GM21529 (cell line): ENCODE measurements at regions not wholly inside any gene's neighbourhood (a gene's known extent, or its start where the extent isn't known, plus 50 kb on each side); places are given as distances from the start of the nearest gene placed in this dataset.
"Not testable (repeated sequence)": the region's sequence is repeated elsewhere in the genome, so short reads cannot be mapped to it uniquely, and the experiment has no call there.

Experiments used
- ATAC-seq: cut with Tn5 transposase; IDR thresholded peaks from one replicate; pipeline ENCODE4 v1.9.1; 2021; ENCODE audit not compliant: unreplicated experiment

DNA sequence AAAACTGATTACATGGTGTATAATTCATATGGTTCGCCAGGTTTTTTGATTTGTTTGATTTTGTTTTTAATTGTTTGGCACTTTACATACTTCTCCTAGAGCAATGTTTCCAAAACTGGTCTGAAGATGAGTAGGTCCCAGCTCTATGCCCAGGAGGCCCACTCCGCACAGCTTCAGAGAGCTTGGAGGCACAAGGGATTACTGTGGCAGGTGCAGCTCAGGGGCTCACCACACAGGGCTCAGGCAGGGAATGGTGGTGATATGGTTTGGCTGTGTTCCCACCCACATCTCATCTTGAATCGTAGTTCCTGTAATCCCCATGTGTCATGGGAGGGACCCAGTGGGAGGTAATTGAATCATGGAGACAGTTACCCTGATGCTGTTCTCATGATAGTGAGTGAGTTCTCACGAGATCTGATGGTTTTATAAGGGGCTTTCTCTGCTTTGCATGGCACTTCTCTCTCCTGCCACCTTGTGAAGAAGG, 296.6 kb downstream of the MED10 start:
- no peak for ATAC-seq

DNA sequence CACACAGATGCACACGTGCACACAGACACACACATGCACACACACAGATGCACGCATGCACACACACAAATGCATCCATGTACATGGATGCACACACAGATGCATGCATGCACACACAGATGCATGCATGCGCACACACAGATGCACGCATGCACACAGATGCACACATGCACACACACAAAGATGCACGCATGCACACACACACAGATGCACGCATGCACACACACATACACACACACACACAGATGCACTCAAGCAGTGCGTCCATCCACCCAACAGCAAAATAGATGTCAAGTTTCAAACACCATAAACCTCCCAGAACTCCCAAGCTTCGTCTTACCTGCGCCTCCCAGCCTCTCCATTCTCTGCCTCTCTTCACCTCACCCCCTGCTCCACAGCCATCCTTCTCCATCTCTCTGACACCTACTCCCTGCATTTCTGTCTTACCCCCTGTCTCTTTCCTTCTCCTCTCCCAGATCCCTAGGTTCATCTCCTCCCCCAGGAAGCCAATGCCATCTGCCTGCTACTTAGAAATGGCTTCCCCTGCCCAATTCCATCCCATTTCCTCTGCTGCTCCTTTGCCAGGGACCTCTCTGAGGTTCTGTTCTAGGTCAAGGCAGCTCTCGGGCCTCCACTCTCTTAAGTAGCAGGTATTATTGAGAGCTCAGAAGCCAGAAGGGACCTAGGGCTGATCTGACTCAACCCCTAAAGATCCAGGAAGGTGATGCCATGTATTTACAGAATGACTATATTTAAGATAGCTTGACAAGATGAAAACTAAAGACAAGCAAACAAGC, 297.2 kb downstream of the MED10 start:
- ATAC-seq: no peak

DNA sequence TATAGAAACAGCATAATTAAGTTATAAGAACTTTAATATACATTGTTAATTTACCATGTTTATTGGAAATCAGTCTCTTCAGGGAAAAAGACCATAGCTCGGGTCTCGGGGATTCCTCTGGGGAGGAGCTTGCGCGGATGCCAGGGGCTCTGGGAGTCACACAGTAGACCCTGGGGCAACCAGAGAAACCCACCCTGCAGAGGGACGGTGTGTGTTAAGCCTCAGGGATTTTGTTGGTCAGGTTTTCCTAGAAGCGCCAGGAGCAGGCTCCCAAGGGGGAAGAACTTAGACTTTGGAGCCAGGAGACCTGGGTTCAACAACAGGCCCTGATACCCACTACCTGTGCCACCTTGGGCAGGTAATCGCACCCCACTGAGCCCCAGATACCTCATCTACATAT, 297.9 kb downstream of the MED10 start:
- no peak for ATAC-seq

DNA sequence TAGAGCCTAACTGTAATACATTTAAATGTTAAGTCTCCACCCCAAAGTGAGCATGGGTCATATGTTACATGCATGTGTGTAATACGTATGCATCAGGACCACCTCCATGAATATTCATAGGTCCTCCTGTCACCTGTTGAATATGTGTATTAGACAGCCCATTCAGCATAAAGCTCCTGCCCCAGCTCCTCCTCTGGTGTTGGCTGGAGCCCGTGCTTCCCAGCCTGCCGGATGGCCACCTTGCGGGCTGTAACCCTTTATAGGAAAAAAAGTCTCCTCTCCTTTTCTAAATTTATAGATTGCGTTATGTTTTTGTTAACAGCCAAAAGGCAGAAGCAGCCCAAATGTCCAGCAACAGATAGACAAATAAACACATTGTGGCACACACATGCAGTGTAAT, 299.5 kb downstream of the MED10 start:
- ATAC-seq: no peak

DNA sequence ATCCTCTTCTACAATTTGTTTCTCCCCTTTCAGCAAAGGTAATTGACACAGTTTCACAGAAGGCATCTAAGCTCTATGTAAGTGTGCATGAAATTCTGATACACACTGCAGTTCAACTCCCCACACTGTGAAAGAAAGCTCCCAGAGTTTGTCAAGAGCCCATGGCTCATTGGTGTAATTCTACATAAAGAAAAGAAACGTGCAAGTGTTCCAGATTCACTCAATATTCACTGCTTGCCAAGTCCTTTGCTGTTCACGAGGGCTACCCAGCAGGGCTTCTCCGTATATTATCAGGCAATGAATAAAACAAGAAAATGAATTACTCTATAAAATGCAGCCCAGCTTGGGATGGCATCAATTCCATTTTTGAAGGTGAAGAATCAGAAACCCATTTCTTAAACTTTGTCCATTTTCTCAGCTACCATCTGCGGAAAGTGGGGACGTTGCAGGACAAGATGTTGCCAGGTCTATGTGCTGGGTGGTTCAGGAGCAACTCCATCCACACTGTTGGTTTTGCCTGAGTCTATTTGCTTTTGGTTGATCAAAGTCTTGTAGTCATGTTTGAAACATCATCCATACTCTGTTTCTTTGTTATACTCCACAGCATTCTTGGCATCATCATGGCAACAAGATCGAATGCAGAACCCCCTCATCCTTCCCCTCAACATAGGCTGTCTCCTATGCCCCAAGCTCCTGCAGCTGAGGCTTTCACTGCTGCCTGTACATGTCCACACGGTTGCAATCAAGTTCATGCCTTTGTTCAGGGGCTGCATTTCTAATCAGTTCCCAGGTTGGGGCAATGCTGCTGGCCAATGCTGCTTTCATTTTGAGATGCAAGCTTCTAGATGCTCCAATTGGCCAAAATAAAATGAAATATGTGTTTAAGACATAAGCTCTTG, 301.8 kb downstream of the MED10 start:
- ATAC-seq: no peak

DNA sequence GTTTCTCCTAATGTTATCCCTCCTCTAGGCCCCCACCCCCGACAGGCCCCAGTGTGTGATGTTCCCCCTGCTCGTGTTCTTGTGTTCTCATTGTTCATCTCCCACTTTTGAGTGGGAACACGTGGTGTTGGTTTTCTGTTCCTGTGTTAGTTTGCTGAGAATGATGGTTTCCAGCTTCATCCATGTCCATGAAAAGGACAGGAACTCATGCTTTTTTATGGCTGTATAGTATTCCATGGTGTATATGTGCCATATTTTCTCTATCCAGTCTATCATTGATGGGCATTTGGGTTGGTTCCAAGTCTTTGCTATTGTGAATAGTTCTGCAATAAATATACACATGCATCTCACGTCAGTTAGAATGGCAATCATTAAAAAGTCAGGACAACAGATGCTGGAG, 305.9 kb downstream of the MED10 start:
- ATAC-seq: not testable (repeated sequence)

DNA sequence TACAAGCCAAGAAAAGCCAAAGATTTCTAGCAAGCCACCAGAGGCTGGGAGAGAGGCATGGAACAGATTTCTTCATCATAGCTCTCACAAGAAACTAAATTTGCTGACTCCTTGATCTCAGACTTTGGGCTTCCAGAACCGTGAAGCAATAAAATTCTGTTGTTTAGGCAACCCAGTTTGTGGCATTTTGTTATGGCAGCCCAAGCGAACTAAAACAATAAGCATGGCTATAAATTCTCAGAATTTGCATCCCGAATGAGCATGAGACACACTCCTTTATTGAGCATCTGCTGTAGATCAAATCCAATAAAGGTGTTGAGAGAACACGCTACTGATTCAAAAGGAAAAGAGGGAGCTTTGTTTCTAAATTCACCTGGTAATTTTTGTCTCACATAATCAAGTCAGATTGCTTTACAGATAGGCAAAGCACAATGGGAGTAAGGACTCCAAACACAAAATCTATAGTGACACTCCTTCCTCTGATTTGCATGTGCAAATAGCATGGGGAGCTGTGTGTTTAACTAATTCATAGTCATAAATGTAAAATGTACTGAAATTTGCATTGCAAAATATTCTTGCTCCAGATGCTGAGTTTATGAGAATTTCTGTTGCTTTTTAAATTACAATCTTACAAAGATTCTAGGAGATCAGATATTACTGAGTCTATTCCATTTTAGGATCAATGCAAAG, 308.7 kb downstream of the MED10 start:
- ATAC-seq: no peak

DNA sequence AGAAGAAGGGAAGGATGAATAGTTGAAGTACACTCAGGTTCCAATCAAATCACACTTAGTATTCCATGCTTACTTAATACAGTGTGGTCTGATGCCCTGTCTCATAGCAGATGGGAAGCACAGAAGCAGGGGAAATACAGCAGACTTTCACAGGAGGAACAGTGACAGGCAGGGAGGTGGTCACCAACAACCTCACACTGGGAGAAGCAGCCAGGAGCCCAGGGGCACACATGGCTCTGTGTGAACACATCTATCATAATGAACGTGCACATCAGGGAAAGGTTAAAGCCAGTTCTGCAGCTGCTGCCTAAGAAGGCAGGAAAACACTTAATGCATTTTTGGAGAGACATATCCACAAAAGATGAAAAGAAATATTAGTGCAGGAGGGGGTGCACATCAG, 312.3 kb downstream of the MED10 start:
- ATAC-seq: no peak

DNA sequence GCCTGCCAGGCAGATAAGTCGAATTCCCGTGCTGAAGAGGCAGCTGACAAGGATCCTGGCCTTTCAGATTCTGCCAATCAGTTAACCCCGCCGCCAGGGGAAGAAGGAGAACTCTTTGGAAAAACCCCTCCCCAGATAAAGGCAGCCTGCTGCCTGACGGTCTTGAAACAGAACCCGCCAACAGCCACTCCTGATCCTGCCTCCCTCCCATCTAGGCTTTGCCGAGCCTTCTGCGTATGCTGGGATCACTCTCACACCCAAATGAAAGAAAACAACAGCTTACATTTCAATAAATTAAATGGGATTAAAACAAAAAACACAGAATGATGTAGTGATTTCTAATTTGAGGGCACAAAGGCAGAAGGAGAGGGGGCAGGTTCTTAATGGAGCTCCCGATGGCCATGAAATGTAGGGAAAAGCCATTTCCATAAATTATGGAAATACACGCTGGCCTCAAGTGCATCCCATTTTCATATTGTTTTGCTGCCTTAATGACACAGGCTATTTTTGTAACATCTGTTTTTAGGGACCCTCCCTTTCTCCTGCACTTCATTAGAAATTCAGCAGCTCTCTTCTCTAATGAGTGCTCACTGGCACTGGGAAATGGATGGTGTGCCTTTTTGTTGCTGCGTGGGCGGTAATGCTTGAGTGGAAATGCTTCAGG, 319.1 kb downstream of the MED10 start:
- no peak for ATAC-seq

DNA sequence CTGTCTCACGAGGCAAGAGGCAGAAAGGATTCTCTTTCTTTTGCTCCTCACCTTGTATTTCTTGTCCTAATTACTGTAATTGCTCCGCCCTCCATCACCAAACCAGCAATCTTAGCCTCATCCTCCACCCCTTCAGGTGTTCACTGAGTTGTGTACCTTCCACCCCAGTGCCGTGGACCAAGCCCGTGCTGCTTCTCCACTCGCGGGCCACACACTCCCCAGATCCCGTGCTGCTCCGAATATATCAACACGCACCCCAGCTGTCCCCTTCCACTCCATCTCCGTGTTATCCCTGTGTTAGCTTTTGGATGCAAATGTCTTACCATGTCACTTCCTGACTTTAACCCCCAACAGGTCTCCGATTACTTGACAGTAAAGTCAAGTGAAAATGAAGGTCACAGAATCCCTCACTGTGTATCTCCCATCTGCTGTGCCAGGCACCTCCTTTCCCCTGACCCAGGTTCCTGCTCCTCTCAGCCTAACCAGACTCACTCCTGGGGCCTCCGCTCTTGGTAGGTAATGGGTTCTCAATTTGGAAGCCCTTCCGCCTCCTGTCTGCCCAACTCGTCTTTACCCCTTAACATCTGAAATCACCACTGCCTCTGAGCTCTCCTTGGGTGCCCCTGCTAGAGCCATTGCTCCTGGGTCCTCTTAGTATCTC, 320.2 kb downstream of the MED10 start:
- no peak for ATAC-seq

DNA sequence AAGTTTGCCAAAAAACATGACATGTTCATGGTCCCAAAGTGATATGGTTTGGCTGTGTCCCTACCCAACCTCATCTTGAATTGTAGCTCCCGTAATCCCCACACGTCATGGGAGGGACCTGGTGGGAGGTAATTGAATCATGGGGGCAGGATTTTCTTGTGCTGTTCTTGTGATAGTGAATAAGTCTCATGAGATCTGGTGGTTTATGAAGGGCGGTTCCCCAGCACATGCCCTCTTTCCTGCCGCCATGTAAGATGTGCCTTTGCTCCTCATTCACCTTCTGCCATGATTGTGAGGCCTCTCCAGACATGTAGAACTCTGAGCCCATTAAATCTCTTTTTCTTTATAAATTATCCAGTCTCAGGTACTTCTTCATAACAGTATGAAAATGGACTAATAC, 322.1 kb downstream of the MED10 start:
- ATAC-seq: no peak

DNA sequence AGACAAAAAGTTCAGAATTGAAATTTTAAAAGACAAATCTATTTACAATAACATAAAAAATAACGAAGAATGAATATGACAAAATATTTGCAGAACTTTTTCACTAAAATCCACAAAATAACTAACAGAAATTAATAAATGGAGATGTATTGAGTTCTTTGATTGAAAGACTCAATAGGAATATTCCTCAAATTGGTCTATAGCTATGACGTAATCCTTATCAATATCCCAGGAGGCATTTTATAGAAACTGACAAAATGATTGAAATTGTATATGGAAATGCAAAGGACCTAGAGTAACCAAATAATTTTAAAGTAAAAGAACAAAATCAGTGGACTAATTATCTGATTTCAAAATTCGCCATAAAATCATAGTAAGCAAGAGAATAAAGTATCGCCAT, 328.7 kb downstream of the MED10 start:
- ATAC-seq: no peak

DNA sequence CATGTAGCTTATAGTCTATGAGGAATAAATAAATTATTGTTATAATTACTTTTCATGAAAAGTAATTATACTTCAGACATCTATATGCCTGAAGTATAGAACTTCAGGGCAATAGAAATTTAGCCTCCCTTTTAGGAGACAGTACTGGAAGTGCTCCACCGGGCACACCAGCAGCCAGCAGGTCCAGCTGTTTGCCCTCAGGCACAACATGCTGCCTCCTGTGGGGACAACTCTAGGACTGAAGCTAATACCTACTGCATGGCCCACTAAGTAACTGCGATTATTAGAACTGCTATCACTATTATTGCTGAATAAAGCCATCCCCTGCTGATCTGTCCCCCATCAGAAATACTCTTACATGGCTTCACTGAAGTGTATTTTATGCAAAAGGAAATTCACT, 329.6 kb downstream of the MED10 start:
- ATAC-seq: no peak

DNA sequence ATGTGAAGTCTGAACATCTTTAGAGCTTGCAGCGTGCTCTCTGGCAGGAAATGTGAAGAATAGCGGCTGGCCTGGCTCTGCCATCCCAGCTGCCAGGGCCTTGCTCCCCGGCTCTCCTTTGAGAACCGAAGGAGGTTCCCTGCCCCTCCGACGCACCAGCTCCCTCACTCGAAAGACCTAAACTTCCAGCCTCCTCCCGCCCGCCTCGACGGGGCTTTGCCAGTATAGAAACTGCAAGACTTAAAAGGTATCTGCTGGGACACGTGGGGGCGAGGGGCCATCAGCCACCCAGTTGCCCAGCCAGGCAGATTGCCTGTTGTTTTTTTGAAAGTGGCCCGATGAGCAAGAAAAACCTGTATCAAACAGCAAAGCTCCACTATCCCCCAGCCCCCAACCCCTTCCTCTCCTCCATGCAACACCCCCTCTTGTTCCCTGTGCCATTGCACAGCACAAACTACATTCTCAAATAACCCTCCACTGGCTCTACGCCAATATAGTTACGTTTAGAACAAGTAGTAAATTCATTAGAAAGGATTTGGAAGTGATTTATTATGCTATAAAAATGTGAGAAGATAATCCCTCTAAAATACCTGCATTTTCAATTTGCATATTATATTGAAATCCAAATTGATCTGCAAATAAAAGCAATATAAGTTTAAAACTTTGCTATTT, 331.9 kb downstream of the MED10 start:
- ATAC-seq: no peak

DNA sequence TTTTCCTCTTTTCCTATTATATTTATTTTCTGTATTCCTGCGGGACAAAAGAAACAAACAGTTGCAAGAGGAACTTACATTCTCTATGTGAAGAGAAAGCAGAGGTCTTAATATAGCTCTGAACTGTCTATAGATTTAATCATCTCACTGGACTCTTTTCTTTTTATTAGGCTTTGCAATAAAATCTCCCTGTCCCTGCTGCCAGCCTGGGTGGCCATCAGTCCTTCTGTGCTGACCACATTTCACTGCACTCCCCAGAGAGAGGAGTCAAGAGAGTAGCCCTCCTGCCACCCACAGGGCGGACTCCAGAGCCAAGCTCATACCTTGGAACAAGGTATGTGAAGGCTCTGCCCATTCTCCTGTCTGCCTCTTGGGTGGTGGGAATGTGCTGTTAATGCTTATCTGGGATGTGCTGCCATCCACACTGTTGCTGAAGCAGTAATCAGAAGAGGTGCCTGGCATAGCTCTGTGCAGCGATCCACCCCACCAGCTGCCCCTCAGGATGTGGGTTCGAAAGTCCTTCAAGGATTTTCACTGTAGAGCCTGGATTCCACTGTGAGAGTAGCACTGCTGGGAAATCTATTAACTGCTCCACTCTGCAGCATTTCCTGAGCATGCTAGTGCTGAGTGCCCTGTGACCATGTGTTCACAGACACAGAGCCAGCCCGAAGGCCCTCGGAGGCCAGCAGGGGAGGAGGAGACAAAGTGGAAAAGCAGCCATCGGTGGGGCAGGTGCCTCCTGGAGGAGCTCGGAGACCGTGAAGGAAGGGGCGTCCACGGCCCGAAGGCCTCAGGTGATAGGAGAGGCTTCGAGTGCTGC, 334.6 kb downstream of the MED10 start:
- no peak for ATAC-seq

DNA sequence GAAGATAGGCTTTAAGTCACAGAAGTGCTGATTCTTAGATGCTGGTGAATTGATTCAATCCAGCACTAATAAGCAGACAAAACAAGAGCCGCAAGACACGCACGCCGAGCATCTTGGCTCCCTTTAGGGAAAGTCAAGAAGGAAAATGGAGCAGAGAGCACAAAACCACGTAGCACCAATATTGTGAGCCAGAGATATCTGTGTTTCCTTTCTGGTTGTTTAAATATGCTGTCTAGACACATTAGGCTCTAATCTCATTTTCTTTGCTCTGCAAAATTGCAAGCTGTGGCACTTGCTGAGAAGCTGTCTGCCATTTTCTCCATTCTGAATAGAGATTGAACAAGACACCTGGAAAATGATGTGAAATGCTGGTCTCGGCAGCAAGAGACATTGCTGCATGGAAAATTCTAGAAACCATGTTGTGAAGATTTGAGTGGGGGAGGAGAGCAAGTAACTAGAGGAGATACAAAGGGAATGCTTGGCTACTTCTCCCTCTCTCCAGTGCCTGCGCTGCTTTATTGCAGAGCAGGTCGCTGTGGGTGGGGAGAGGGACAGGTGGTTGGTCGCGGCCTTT, 336.3 kb downstream of the MED10 start:
- ATAC-seq: no peak

DNA sequence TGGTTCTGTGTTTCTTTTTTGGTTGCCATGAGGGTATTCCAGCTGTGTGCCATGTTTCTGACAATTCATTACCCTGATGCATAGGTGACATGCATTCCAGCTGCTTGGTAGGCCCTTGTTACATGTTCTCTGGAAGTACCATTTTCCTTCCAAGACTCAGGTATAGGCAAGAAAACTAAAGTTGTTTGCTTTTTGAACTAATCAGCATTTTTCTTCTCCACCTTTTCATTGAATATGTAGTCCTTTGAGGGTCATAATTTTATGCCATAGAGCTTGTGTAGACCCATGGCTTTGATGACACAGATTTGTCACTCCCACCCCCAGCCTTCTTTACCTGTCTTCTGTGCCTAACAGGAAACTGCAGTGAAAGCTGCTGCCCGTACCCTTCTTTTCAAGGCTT, 339.2 kb downstream of the MED10 start:
- no peak for ATAC-seq

DNA sequence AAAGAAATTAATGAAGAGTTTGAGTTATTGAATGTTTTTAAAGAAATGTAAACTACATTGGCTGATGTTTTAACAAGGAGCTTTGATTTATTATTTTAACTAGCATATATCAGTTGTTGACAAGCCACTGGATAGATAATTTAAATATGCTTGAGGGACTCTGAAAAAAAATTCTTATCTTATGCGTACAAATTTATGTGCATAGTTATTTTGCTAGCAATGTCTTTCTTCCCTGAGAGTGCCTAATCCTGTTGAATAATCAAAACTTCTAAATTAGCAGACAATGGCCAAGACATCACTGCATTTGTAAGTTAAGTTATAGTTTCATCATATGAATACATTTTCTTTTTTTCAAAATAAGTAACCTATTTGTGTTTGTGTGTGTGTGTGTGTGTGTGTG, 342.3 kb downstream of the MED10 start:
- no peak for ATAC-seq

DNA sequence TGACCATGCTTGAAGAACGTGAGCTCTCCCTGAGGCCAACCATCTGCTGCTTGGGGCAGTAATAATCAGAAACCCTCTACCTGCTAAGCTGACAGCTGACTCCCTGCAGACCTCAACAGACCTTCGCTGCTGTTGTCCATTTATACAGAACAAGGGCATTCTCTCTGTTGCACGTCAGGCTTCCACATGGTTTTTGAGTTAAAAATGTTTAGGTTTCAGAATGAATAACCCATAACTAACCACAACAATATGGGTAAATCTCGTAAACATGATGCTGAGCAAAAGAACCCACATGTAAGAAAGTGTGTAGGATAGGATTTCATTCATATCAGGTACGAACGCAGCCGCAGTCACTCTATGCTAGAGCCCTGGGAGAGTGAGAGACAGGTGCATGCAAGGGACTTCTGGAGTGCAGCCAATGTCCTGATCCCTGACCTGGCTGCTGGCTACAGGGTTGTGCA, 348.5 kb downstream of the MED10 start:
- ATAC-seq: no peak
